ENCODE measurements at regions not wholly inside any gene's neighbourhood (a gene's known extent, or its start where the extent isn't known, plus 50 kb on each side); places are given as distances from the start of the nearest gene placed in this dataset.
A peak's percentile ranks its signal among the peaks of the same experiment; 100 is the strongest.

GRCh38 chr1:173127369-173128307 is 76.9 kb upstream of the TNFSF18 start (continued):
- TF ChIP-seq ZNF800 (CRISPR knock-in tag; IDR thresholded peaks at IDR 0.05) (peak; percentile 69), ZNF7 (CRISPR knock-in tag; IDR thresholded peaks at IDR 0.05) (no peak), SIN3B (IDR thresholded peaks at IDR 0.05; ENCODE audit: low read length) (0 out of 2 replicates have a peak, but pooled peaks have one; percentile 45), SMAD9 (CRISPR knock-in tag; IDR thresholded peaks at IDR 0.05) (no peak), BCL6 (CRISPR knock-in tag; IDR thresholded peaks at IDR 0.05) (peak; percentile 75), HMG20A (CRISPR knock-in tag; IDR thresholded peaks at IDR 0.05; ENCODE audit: borderline replicate concordance) (peak; percentile 67; the same call in 1 of the 2 replicates), ZNF775 (CRISPR knock-in tag; IDR thresholded peaks at IDR 0.05; ENCODE audit: borderline replicate concordance) (peak; percentile 70; the same call in 1 of the 2 replicates), CREB1 (IDR thresholded peaks at IDR 0.05) (no peak), CREB1 (CRISPR knock-in tag; IDR thresholded peaks at IDR 0.05) (peak; percentile 75), FOXA3 (CRISPR knock-in tag; IDR thresholded peaks at IDR 0.05) (peak; percentile 76), ZBTB46 (CRISPR knock-in tag; IDR thresholded peaks at IDR 0.05; ENCODE audit: borderline replicate concordance) (no peak), GABPA (IDR thresholded peaks at IDR 0.05; ENCODE audit: low read depth, low read length) (no peak), GABPA (CRISPR knock-in tag; IDR thresholded peaks at IDR 0.05; ENCODE audit: low read depth) (peak; percentile 5; the same call in 1 of the 2 replicates), RARA (CRISPR knock-in tag; IDR thresholded peaks at IDR 0.05) (peak; percentile 55), RORA (CRISPR knock-in tag; IDR thresholded peaks at IDR 0.05) (no peak), ZBTB8A (CRISPR knock-in tag; IDR thresholded peaks at IDR 0.05; ENCODE audit: borderline replicate concordance, low read depth) (no peak), NR2F6 (IDR thresholded peaks at IDR 0.05) (no peak; the same call in none of the 2 replicates), NR2F6 (CRISPR knock-in tag; IDR thresholded peaks at IDR 0.05) (peak; percentile 50), MEF2D (CRISPR knock-in tag; IDR thresholded peaks at IDR 0.05) (peak; percentile 57; the same call in 1 of the 2 replicates), ZNF317 (CRISPR knock-in tag; IDR thresholded peaks at IDR 0.05) (peak; percentile 67; the same call in 1 of the 2 replicates), SP1 (IDR thresholded peaks at IDR 0.05) (no peak), SP1 (CRISPR knock-in tag; IDR thresholded peaks at IDR 0.05) (no peak), FLYWCH1 (CRISPR knock-in tag; IDR thresholded peaks at IDR 0.05) (no peak), ZHX1 (CRISPR knock-in tag; IDR thresholded peaks at IDR 0.05; ENCODE audit: low read depth) (no peak; the same call in 1 of the 2 replicates)
- TF ChIP-seq, protein P1, sequence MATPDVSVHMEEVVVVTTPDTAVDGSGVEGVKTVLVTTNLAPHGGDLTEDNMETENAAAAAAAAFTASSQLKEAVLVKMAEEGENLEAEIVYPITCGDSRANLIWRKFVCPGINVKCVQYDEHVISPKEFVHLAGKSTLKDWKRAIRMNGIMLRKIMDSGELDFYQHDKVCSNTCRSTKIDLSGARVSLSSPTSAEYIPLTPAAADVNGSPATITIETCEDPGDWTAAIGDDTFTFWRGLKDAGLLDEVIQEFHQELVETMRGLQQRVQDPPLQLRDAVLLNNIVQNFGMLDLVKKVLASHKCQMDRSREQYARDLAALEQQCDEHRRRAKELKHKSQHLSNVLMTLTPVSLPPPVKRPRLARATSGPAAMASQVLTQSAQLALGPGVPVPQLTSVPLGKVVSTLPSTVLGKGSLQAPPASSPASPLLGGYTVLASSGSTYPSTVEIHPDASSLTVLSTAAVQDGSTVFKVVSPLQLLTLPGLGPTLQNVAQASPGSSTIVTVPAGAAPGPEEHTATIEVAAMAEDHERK (CRISPR knock-in tag; IDR thresholded peaks at IDR 0.05; ENCODE audit: low read depth), result no peak
